Smooth muscle cell (in vitro differentiated cells): ENCODE measurements at regions not wholly inside any gene's neighbourhood (a gene's known extent, or its start where the extent isn't known, plus 50 kb on each side); places are given as distances from the start of the nearest gene placed in this dataset.
"Not testable (repeated sequence)": the region's sequence is repeated elsewhere in the genome, so short reads cannot be mapped to it uniquely, and the experiment has no call there.

ENCODE experiments used
- DNase-seq: peaks from one replicate; lab custom pipeline; 2025; ENCODE audit not compliant: unreplicated experiment; lab: John Stamatoyannopoulos, UW
- H2AFZ ChIP-seq: fragments of 200-600 bp; sonication (generic); 2 replicates; pipeline ENCODE4 v1.6.0; 2016; ENCODE audit warnings: antibody characterized with exemption, low read depth, mild to moderate bottlenecking
- H3F3A ChIP-seq: fragments of 200-600 bp; sonication (generic); 2 replicates; pipeline ENCODE4 v1.6.0; 2017; ENCODE audit warnings: antibody characterized with exemption, low read depth
- H3K27ac ChIP-seq: fragments of 200-600 bp; sonication (generic); 2 replicates; pipeline ENCODE4 v1.5.1; 2016; ENCODE audit warnings: low read depth, mild to moderate bottlenecking
- H3K27me3 ChIP-seq: fragments of 200-600 bp; sonication (generic); 2 replicates; pipeline ENCODE4 v1.6.1; 2016; ENCODE audit warnings: low read depth, mild to moderate bottlenecking
- H3K36me3 ChIP-seq: fragments of 200-600 bp; sonication (generic); 2 replicates; pipeline ENCODE4 v1.5.1; 2016; ENCODE audit warnings: low read depth
- H3K4me1 ChIP-seq: fragments of 200-600 bp; sonication (generic); 2 replicates; pipeline ENCODE4 v1.5.1; 2016; ENCODE audit warnings: low read depth
- H3K4me2 ChIP-seq: fragments of 200-600 bp; sonication (generic); 2 replicates; pipeline ENCODE4 v1.6.0; 2016; ENCODE audit warnings: mild to moderate bottlenecking
- H3K4me3 ChIP-seq: fragments of 200-600 bp; sonication (generic); 2 replicates; pipeline ENCODE4 v1.5.1; 2016; ENCODE audit warnings: mild to moderate bottlenecking
- H3K79me2 ChIP-seq: fragments of 200-600 bp; sonication (generic); 2 replicates; pipeline ENCODE4 v1.6.0; 2016; ENCODE audit warnings: low read depth, mild to moderate bottlenecking
- H3K9ac ChIP-seq: fragments of 200-600 bp; sonication (generic); 2 replicates; pipeline ENCODE4 v1.6.0; 2016; ENCODE audit warnings: low read depth
- H3K9me3 ChIP-seq: fragments of 200-600 bp; sonication (generic); replicated peaks from 2 replicates; pipeline ENCODE4 v1.5.1; 2016; ENCODE audit warnings: low read depth
- H4K20me1 ChIP-seq: fragments of 200-600 bp; sonication (generic); 2 replicates; pipeline ENCODE4 v1.6.0; 2016; ENCODE audit warnings: low read depth
- CTCF ChIP-seq: fragments of 200-600 bp; sonication (generic); IDR thresholded peaks from 2 replicates; pipeline ENCODE4 v1.5.1; 2017; ENCODE audit warnings: borderline replicate concordance, mild to moderate bottlenecking, antibody characterized with exemption; ENCODE audit not compliant: insufficient read depth, poor library complexity, severe bottlenecking
- WGBS: methylation state at CpG from one replicate; pipeline ENCODE4 v1.1.7; 2016; ENCODE audit warnings: low lambda C conversion rate; 5-methylcytosine and 5-hydroxymethylcytosine counted together

GRCh38 chr7:110421490-110422241, 669.3 kb upstream of the LRRN3 start:
- DNase-seq = no peak
- H3K79me2 ChIP-seq = no peaks in the 10 kb centered on the region
- no peak overlapping the region for H3K27ac ChIP-seq
- no peak overlapping the region for H3K9ac ChIP-seq
- no peaks in the 10 kb centered on the region for H3K27me3 ChIP-seq
- H3K36me3 ChIP-seq = no peaks in the 10 kb centered on the region
- H4K20me1 ChIP-seq = no peaks in the 10 kb centered on the region
- no peak overlapping the region for H2AFZ ChIP-seq
- 81% methylated on average over 5 of the region's 5 CpGs for WGBS
- H3F3A ChIP-seq = no peaks in the 10 kb centered on the region
- H3K4me1 ChIP-seq = no peaks in the 10 kb centered on the region
- no peak overlapping the region for H3K4me2 ChIP-seq
- H3K9me3 ChIP-seq = no peaks in the 10 kb centered on the region
- TF ChIP-seq CTCF = no peak
- H3K4me3 ChIP-seq = no peak overlapping the region

GRCh38 chr7:110432061-110432553, 658.8 kb upstream of the LRRN3 start:
- H3K27me3 ChIP-seq = no peaks in the 10 kb centered on the region
- 87% methylated on average over 8 of the region's 8 CpGs for WGBS

GRCh38 chr7:110438926-110439325, 652.0 kb upstream of the LRRN3 start:
- H3K4me1 ChIP-seq, H3K4me2 ChIP-seq, H2AFZ ChIP-seq, H3K4me3 ChIP-seq, H3F3A ChIP-seq, H3K36me3 ChIP-seq, H3K27ac ChIP-seq, H3K27me3 ChIP-seq, H3K79me2 ChIP-seq, H3K9ac ChIP-seq, DNase-seq, H3K9me3 ChIP-seq, H4K20me1 ChIP-seq: not testable (repeated sequence)
- WGBS = 95% methylated on average over 2 of the region's 2 CpGs

More at GRCh38 chr7:110432061-110432553, 658.8 kb upstream of the LRRN3 start:
- H4K20me1 ChIP-seq = no peaks in the 10 kb centered on the region
- no peak for TF ChIP-seq CTCF
- no peak overlapping the region for H3K9ac ChIP-seq
- no peaks in the 10 kb centered on the region for H3K36me3 ChIP-seq
- H3K9me3 ChIP-seq = no peaks in the 10 kb centered on the region
- H3F3A ChIP-seq = no peaks in the 10 kb centered on the region
- DNase-seq = no peak
- no peak overlapping the region for H3K4me2 ChIP-seq
- H3K27ac ChIP-seq = no peak overlapping the region
- no peaks in the 10 kb centered on the region for H3K79me2 ChIP-seq
- no peaks in the 10 kb centered on the region for H3K4me1 ChIP-seq
- H2AFZ ChIP-seq = no peak overlapping the region
- no peak overlapping the region for H3K4me3 ChIP-seq

DNA sequence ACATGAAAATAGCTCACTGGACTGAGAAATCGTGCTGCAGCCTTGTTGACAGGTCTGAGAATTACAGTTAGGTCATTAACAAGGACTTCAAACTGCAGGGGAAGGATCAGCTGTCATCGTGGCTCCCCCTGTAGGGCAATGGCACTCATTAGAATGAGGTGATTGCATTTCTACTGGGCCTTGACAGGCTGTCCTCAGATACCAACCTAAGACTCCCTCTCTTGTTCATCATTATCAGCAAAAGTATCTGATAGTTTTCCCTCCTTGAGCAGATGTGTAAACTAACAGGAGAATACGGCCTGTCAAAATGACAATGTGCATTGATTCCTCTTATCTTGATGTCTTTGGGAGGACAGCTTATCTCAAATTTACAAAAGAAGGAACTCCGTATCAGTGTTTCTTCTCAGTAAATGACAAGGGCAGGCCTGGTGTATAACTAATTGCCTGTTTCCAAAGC, 648.5 kb upstream of the LRRN3 start:
- peak; percentile 49 for TF ChIP-seq CTCF
- Histone ChIP-seq H3F3A (no peaks in the 10 kb centered on the region), H3K36me3 (no peaks in the 10 kb centered on the region), H3K9me3 (no peaks in the 10 kb centered on the region), H3K4me1 (no peaks in the 10 kb centered on the region), H3K4me2 (no peak overlapping the region), H4K20me1 (no peaks in the 10 kb centered on the region), H3K9ac (no peak overlapping the region), H3K79me2 (no peaks in the 10 kb centered on the region), H3K27me3 (no peaks in the 10 kb centered on the region), H3K27ac (no peak overlapping the region), H2AFZ (no peak overlapping the region), H3K4me3 (no peak overlapping the region)
- WGBS = 13% methylated on average over 4 of the region's 4 CpGs
- no peak for DNase-seq
